ENCODE measurements at regions not wholly inside any gene's neighbourhood (a gene's known extent, or its start where the extent isn't known, plus 50 kb on each side); places are given as distances from the start of the nearest gene placed in this dataset.

DNA sequence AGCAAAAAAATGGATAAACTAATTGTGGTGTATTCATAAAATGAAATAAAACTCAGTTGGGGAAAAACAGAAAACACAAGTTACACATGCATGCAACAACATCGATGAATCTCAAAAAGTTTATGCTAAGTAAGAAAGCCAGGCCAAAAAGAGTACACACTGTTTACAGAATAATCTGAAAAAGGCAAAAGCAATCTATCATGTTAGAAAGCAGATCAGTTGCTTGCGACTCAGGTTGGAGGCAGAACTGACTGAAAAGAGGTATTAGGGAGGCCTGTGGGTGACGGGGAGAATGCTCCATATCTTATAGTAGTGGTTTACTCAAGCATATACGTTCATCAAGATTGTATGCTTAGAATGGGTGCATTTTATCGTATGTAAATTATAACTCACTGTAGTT, 119.2 kb downstream of the ARRDC3 start:
- ChIA-PET POLR2A (interaction anchor here (0.7 kb wide), 1 partner anchor 34 kb away, joined by 10 read pairs; no protein-coding TSS in a partner anchor), CTCF (no interaction called here)
- no peak for DNase-seq
- WGBS (ENCODE audit: insufficient coverage) = no CpG with 5 or more reads among the region's 5 CpGs
- no peak overlapping the region for H3K27ac ChIP-seq (ENCODE audit: insufficient read depth in 1 of 2, low read depth in 1 of 2, low read length in 2 of 2, poor library complexity in 1 of 2, severe bottlenecking in 2 of 2)
- H3K27me3 ChIP-seq (replicated peaks in 2 of 5; ENCODE audit: control insufficient read depth in 4 of 5, insufficient read depth in 5 of 5, low read length in 4 of 5) = no peaks in the 10 kb centered on the region
- peaks cover 0 to 8% (median 3%) of the 10 kb centered on the region in 4 experiments for H3K4me1 ChIP-seq (ENCODE audit: control extremely low read depth in 1 of 4, control insufficient read depth in 4 of 4, insufficient read depth in 4 of 4, low read length in 3 of 4)
- no peak overlapping the region for H3K4me3 ChIP-seq (ENCODE audit: control insufficient read depth in 1 of 7, extremely low read depth in 1 of 7, insufficient read depth in 4 of 7, low read depth in 2 of 7, low read length in 6 of 7)
- peaks cover 0 to 3% (median 0%) of the 10 kb centered on the region in 5 experiments for H3K9me3 ChIP-seq (ENCODE audit: control extremely low read depth in 1 of 5, control insufficient read depth in 4 of 5, insufficient read depth in 2 of 5, low read depth in 1 of 5, low read length in 4 of 5)
- no peaks in the 10 kb centered on the region for H3K36me3 ChIP-seq (ENCODE audit: control insufficient read depth in 4 of 4, insufficient read depth in 4 of 4, low read length in 3 of 4)

DNA sequence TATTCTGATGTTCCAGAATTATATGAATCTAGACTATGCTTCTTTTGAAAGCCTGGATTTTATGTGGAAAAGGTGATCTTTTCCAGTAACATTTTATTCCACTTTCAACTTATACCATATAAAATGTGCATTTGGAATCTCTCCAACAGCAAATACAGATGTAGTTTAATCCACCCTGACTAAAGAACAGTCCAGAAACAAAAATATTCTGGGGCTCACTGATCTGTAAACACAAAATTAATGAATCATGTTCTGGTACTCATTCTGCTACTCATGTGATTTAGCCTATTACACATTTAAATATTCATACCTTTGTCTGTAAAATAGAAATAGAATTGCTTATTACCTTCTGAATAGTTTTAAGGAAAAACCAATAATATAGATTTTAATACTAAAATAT, 125.8 kb downstream of the ARRDC3 start:
- Histone ChIP-seq H3K36me3 (ENCODE audit: control insufficient read depth in 4 of 4, insufficient read depth in 4 of 4, low read length in 3 of 4) (no peaks in the 10 kb centered on the region), H3K27me3 (replicated peaks in 2 of 5; ENCODE audit: control insufficient read depth in 4 of 5, insufficient read depth in 5 of 5, low read length in 4 of 5) (no peaks in the 10 kb centered on the region), H3K4me1 (ENCODE audit: control extremely low read depth in 1 of 4, control insufficient read depth in 4 of 4, insufficient read depth in 4 of 4, low read length in 3 of 4) (no peaks in the 10 kb centered on the region), H3K4me3 (ENCODE audit: control insufficient read depth in 1 of 7, extremely low read depth in 1 of 7, insufficient read depth in 4 of 7, low read depth in 2 of 7, low read length in 6 of 7) (no peak overlapping the region), H3K27ac (ENCODE audit: insufficient read depth in 1 of 2, low read depth in 1 of 2, low read length in 2 of 2, poor library complexity in 1 of 2, severe bottlenecking in 2 of 2) (no peak overlapping the region), H3K9me3 (ENCODE audit: control extremely low read depth in 1 of 5, control insufficient read depth in 4 of 5, insufficient read depth in 2 of 5, low read depth in 1 of 5, low read length in 4 of 5) (no peaks in the 10 kb centered on the region)
- POLR2A ChIA-PET = no interaction called here
- CTCF ChIA-PET = interaction anchor here (1.9 kb wide), 1 partner anchor 13 kb away, joined by 4 read pairs; no protein-coding TSS in a partner anchor
- no peak for DNase-seq

- DNase-seq = no peak
- ChIA-PET POLR2A (no interaction called here), CTCF (interaction anchor here (1.1 kb wide), 1 partner anchor 29 kb away, joined by 3 read pairs; no protein-coding TSS in a partner anchor)
- Histone ChIP-seq H3K9me3 (ENCODE audit: control extremely low read depth in 1 of 5, control insufficient read depth in 4 of 5, insufficient read depth in 2 of 5, low read depth in 1 of 5, low read length in 4 of 5) (no peaks in the 10 kb centered on the region), H3K27me3 (replicated peaks in 2 of 5; ENCODE audit: control insufficient read depth in 4 of 5, insufficient read depth in 5 of 5, low read length in 4 of 5) (no peaks in the 10 kb centered on the region), H3K4me3 (ENCODE audit: control insufficient read depth in 1 of 7, extremely low read depth in 1 of 7, insufficient read depth in 4 of 7, low read depth in 2 of 7, low read length in 6 of 7) (no peak overlapping the region), H3K4me1 (ENCODE audit: control extremely low read depth in 1 of 4, control insufficient read depth in 4 of 4, insufficient read depth in 4 of 4, low read length in 3 of 4) (no peaks in the 10 kb centered on the region), H3K27ac (ENCODE audit: insufficient read depth in 1 of 2, low read depth in 1 of 2, low read length in 2 of 2, poor library complexity in 1 of 2, severe bottlenecking in 2 of 2) (no peak overlapping the region), H3K36me3 (ENCODE audit: control insufficient read depth in 4 of 4, insufficient read depth in 4 of 4, low read length in 3 of 4) (no peaks in the 10 kb centered on the region)
- WGBS (ENCODE audit: insufficient coverage) = 98% methylated on average over 5 of the region's 7 CpGs
These were observed 127.0 kb downstream of the ARRDC3 start for GRCh38 chr5:91256142-91256524.

GRCh38 chr5:91255396-91256141, 127.5 kb downstream of the ARRDC3 start:
- no peak overlapping the region for H3K27ac ChIP-seq (ENCODE audit: insufficient read depth in 1 of 2, low read depth in 1 of 2, low read length in 2 of 2, poor library complexity in 1 of 2, severe bottlenecking in 2 of 2)
- peaks cover 0 to 3% (median 0%) of the 10 kb centered on the region in 5 experiments for H3K9me3 ChIP-seq (ENCODE audit: control extremely low read depth in 1 of 5, control insufficient read depth in 4 of 5, insufficient read depth in 2 of 5, low read depth in 1 of 5, low read length in 4 of 5)
- no peaks in the 10 kb centered on the region for H3K36me3 ChIP-seq (ENCODE audit: control insufficient read depth in 4 of 4, insufficient read depth in 4 of 4, low read length in 3 of 4)
- no peaks in the 10 kb centered on the region for H3K4me1 ChIP-seq (ENCODE audit: control extremely low read depth in 1 of 4, control insufficient read depth in 4 of 4, insufficient read depth in 4 of 4, low read length in 3 of 4)
- no peak for DNase-seq
- ChIA-PET POLR2A (no interaction called here), CTCF (interaction anchor here (1.0 to 1.3 kb wide), 3 partner anchors 12 to 28 kb away, joined by 3 to 5 read pairs (median 3); no protein-coding TSS in a partner anchor)
- H3K27me3 ChIP-seq (replicated peaks in 2 of 5; ENCODE audit: control insufficient read depth in 4 of 5, insufficient read depth in 5 of 5, low read length in 4 of 5) = no peaks in the 10 kb centered on the region
- no peak overlapping the region for H3K4me3 ChIP-seq (ENCODE audit: control insufficient read depth in 1 of 7, extremely low read depth in 1 of 7, insufficient read depth in 4 of 7, low read depth in 2 of 7, low read length in 6 of 7)
- no CpG with 5 or more reads among the region's 4 CpGs for WGBS (ENCODE audit: insufficient coverage)

- H3K27me3 ChIP-seq (replicated peaks in 2 of 5; ENCODE audit: control insufficient read depth in 4 of 5, insufficient read depth in 5 of 5, low read length in 4 of 5) = no peaks in the 10 kb centered on the region
- H3K4me1 ChIP-seq (ENCODE audit: control extremely low read depth in 1 of 4, control insufficient read depth in 4 of 4, insufficient read depth in 4 of 4, low read length in 3 of 4) = no peaks in the 10 kb centered on the region
- DNase-seq = no peak
- H3K36me3 ChIP-seq (ENCODE audit: control insufficient read depth in 4 of 4, insufficient read depth in 4 of 4, low read length in 3 of 4) = no peaks in the 10 kb centered on the region
- WGBS (ENCODE audit: insufficient coverage) = no CpG with 5 or more reads among the region's 2 CpGs
- no peak overlapping the region for H3K27ac ChIP-seq (ENCODE audit: insufficient read depth in 1 of 2, low read depth in 1 of 2, low read length in 2 of 2, poor library complexity in 1 of 2, severe bottlenecking in 2 of 2)
- H3K9me3 ChIP-seq (ENCODE audit: control extremely low read depth in 1 of 5, control insufficient read depth in 4 of 5, insufficient read depth in 2 of 5, low read depth in 1 of 5, low read length in 4 of 5) = peaks cover 0 to 3% (median 0%) of the 10 kb centered on the region in 5 experiments
- CTCF ChIA-PET = no interaction called here
- POLR2A ChIA-PET = no interaction called here
- no peak overlapping the region for H3K4me3 ChIP-seq (ENCODE audit: control insufficient read depth in 1 of 7, extremely low read depth in 1 of 7, insufficient read depth in 4 of 7, low read depth in 2 of 7, low read length in 6 of 7)
These were observed 130.2 kb downstream of the ARRDC3 start for GRCh38 chr5:91252916-91253315.

DNA sequence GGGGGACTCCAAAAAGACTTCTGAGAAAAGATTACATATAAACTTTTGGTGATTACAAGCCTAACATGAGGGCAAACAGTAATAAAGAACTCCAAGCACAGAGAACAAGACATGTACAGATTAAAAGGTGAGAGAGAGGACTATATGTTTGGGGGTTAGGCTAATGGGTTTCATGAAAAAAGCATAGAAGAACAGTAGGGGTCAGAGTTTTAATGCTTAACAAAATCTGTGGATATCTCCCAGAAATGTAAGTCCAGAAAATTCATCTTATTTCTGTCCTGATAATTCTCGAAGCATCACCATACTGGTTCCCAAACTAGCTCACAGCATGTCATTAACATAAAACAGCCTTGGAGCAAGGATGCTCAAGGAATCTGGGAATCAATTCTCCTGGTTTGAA, 137.2 kb downstream of the ARRDC3 start:
- peaks cover 0 to 12% (median 2%) of the 10 kb centered on the region in 5 experiments for H3K9me3 ChIP-seq (ENCODE audit: control extremely low read depth in 1 of 5, control insufficient read depth in 4 of 5, insufficient read depth in 2 of 5, low read depth in 1 of 5, low read length in 4 of 5)
- ChIA-PET POLR2A (no interaction called here), CTCF (interaction anchor here (0.6 to 2.8 kb wide), 6 partner anchors 15 to 170 kb away, joined by 3 to 18 read pairs (median 4); no protein-coding TSS in a partner anchor)
- H3K27me3 ChIP-seq (replicated peaks in 2 of 5; ENCODE audit: control insufficient read depth in 4 of 5, insufficient read depth in 5 of 5, low read length in 4 of 5) = no peaks in the 10 kb centered on the region
- DNase-seq = peak in 1 of 3 donors; percentile 4
- H3K4me3 ChIP-seq (ENCODE audit: control insufficient read depth in 1 of 7, extremely low read depth in 1 of 7, insufficient read depth in 4 of 7, low read depth in 2 of 7, low read length in 6 of 7) = no peak overlapping the region
- no peaks in the 10 kb centered on the region for H3K36me3 ChIP-seq (ENCODE audit: control insufficient read depth in 4 of 4, insufficient read depth in 4 of 4, low read length in 3 of 4)
- no CpG with 5 or more reads among the region's 1 CpG for WGBS (ENCODE audit: insufficient coverage)
- H3K27ac ChIP-seq (ENCODE audit: insufficient read depth in 1 of 2, low read depth in 1 of 2, low read length in 2 of 2, poor library complexity in 1 of 2, severe bottlenecking in 2 of 2) = no peak overlapping the region
- no peaks in the 10 kb centered on the region for H3K4me1 ChIP-seq (ENCODE audit: control extremely low read depth in 1 of 4, control insufficient read depth in 4 of 4, insufficient read depth in 4 of 4, low read length in 3 of 4)

DNA sequence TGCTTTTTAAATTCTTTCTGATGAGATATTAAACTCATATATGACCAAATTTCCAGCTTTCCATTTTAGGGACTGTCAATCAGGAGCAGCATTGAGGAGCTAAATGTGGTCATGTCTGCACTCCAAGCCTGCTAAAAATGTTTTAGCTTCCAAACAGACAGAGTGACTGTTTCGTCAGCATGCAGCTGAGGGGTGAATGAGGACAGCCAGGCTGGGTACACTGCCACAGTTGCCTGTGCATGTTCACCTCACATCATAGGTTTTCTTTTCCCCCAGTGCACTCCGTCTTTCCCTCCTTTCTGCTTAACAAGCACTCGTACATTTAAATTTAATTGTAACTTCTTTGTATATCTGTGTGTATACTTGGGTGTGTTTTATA, 138.1 kb downstream of the ARRDC3 start:
- Histone ChIP-seq H3K36me3 (ENCODE audit: control insufficient read depth in 4 of 4, insufficient read depth in 4 of 4, low read length in 3 of 4) (no peaks in the 10 kb centered on the region), H3K27ac (ENCODE audit: insufficient read depth in 1 of 2, low read depth in 1 of 2, low read length in 2 of 2, poor library complexity in 1 of 2, severe bottlenecking in 2 of 2) (no peak overlapping the region), H3K4me3 (ENCODE audit: control insufficient read depth in 1 of 7, extremely low read depth in 1 of 7, insufficient read depth in 4 of 7, low read depth in 2 of 7, low read length in 6 of 7) (no peak overlapping the region), H3K4me1 (ENCODE audit: control extremely low read depth in 1 of 4, control insufficient read depth in 4 of 4, insufficient read depth in 4 of 4, low read length in 3 of 4) (no peaks in the 10 kb centered on the region), H3K9me3 (ENCODE audit: control extremely low read depth in 1 of 5, control insufficient read depth in 4 of 5, insufficient read depth in 2 of 5, low read depth in 1 of 5, low read length in 4 of 5) (peaks cover 0 to 9% (median 2%) of the 10 kb centered on the region in 5 experiments), H3K27me3 (replicated peaks in 2 of 5; ENCODE audit: control insufficient read depth in 4 of 5, insufficient read depth in 5 of 5, low read length in 4 of 5) (no peaks in the 10 kb centered on the region)
- WGBS (ENCODE audit: insufficient coverage) = no CpG with 5 or more reads among the region's 3 CpGs
- DNase-seq = no peak
- CTCF ChIA-PET = interaction anchor here (1.2 to 2.8 kb wide), 7 partner anchors 10 to 314 kb away, joined by 3 to 18 read pairs (median 5); no protein-coding TSS in a partner anchor
- POLR2A ChIA-PET = no interaction called here

Measured in common myeloid progenitor, CD34-positive (primary cell).